Pancreas (tissue), 10 donors: ENCODE measurements at regions not wholly inside any gene's neighbourhood (a gene's known extent, or its start where the extent isn't known, plus 50 kb on each side); places are given as distances from the start of the nearest gene placed in this dataset.

Source experiments
- ATAC-seq, 4 donors: fragments of 200-7000 bp; cut with Tn5 transposase; one replicate each; pipeline versions ENCODE4 v1.8.0 to v1.9.1; 2020; ENCODE audit warnings: mild to moderate bottlenecking in 4 of 4, moderate library complexity in 4 of 4
- DNase-seq, 6 donors: peaks; one replicate each; pipeline ENCODE4 v3.0.0-alpha.2; 2020
- FAIRE-seq: peaks from 2 replicates; lab custom pipeline; 2012; peaks lifted over from hg19 to GRCh38; lab: Jason Lieb, UNC
- H3K27ac ChIP-seq, 4 donors: fragments of 200-600 bp; sonication (generic); 1 replicate in 3 of 4; 2 replicates in 1 of 4; pipeline versions ENCODE4 v1.5.0 to v1.8.0; 2020
- H3K27me3 ChIP-seq, 4 donors: fragments of 200-600 bp; one replicate each; pipeline ENCODE4 v1.8.0; 2021
- H3K36me3 ChIP-seq, 3 donors: fragments of 200-600 bp; sonication (generic) in 1 of 3; one replicate each; pipeline versions ENCODE4 v1.5.0 to v1.8.0; 2020 to 2021
- H3K4me1 ChIP-seq, 3 donors: fragments of 200-600 bp; one replicate each; pipeline ENCODE4 v1.8.0; 2021
- H3K4me3 ChIP-seq, 4 donors: fragments of 200-600 bp; sonication (generic) in 2 of 4; one replicate each; pipeline versions ENCODE4 v1.5.0 to v1.8.0; 2020 to 2021
- H3K9me3 ChIP-seq, 4 donors: fragments of 200-600 bp; one replicate each; pipeline ENCODE4 v1.8.0; 2021
- CTCF ChIP-seq, 4 donors: fragments of 200-600 bp; sonication (generic) in 3 of 4; IDR thresholded peaks; one replicate each; pipeline versions ENCODE4 v1.5.0 to v1.8.0; 2021; ENCODE audit warnings: antibody characterized with exemption in 4 of 4
- WGBS, 2 donors: extraction: QIAGEN DNeasy Blood & Tissue Kit; methylation state at CpG; one replicate each; pipeline ENCODE4 v1.1.7; 2013; 5-methylcytosine and 5-hydroxymethylcytosine counted together
- intact Hi-C, 3 donors: fragments of 100-400 bp; cut with DNase I; formaldehyde crosslinking; loops; one replicate each; pipeline versions ENCODE4 v1.11.1 to v1.14.2; 2022
- donor health status: healthy with polysubstance abuse.
- donor health status: DM: no; HTN: no; CAD: no; lungs with moderate emphysema.
- donor health status: DM: no; HTN: no; CAD: no.
- donor health status: control.
- donor health status: control.
- donor health status: Bipolar disorder and iron deficiency.
- donor health status: DM: yes; HTN: yes; CAD: no.
- donor health status: DM: no; HTN: no; CAD: no.
- donor health status: DM: no; HTN: no; CAD: no.
- donor health status: DM: yes; HTN: yes; CAD: no.

- H3K27ac ChIP-seq, result no peak overlapping the region
- no peak for FAIRE-seq
- intact Hi-C loops, result no loop called here
- H3K4me3 ChIP-seq, result no peak overlapping the region
- H3K27me3 ChIP-seq, result no peaks in the 10 kb centered on the region
- TF ChIP-seq CTCF (IDR thresholded peaks at IDR 0.05), result no peak
- DNase-seq, result no peak
- no peak for ATAC-seq
- no peaks in the 10 kb centered on the region for H3K9me3 ChIP-seq
- H3K4me1 ChIP-seq, result no peaks in the 10 kb centered on the region
- no peaks in the 10 kb centered on the region for H3K36me3 ChIP-seq
- WGBS, 2 donors, result 36 to 42% methylated on average over 4 of the region's 4 CpGs
Measured at GRCh38 chr13:69213396-69213795, 894.2 kb upstream of the ATXN8OS start.

- intact Hi-C loops, result no loop called here
Measured at GRCh38 chr13:69204620-69205019, 903.0 kb upstream of the ATXN8OS start.

GRCh38 chr13:69202996-69203395 is 904.6 kb upstream of the ATXN8OS start:
- no peaks in the 10 kb centered on the region for H3K9me3 ChIP-seq
- ATAC-seq (no peak), DNase-seq (no peak), FAIRE-seq (no peak)
- no peaks in the 10 kb centered on the region for H3K27me3 ChIP-seq
- WGBS, 2 donors, result 62 to 85% methylated on average over 1 of the region's 1 CpG
- H3K27ac ChIP-seq, result no peak overlapping the region
- no peak for TF ChIP-seq CTCF (IDR thresholded peaks at IDR 0.05)
- H3K4me3 ChIP-seq, result no peak overlapping the region
- intact Hi-C loops, result no loop called here
- no peaks in the 10 kb centered on the region for H3K4me1 ChIP-seq
- no peaks in the 10 kb centered on the region for H3K36me3 ChIP-seq

More at GRCh38 chr13:69204620-69205019, 903.0 kb upstream of the ATXN8OS start:
- WGBS, 2 donors, result 76 to 89% methylated on average over 2 of the region's 2 CpGs
- Histone ChIP-seq H3K27me3 (no peaks in the 10 kb centered on the region), H3K9me3 (no peaks in the 10 kb centered on the region), H3K4me3 (no peak overlapping the region), H3K4me1 (no peaks in the 10 kb centered on the region), H3K27ac (no peak overlapping the region), H3K36me3 (no peaks in the 10 kb centered on the region)
- no peak for TF ChIP-seq CTCF (IDR thresholded peaks at IDR 0.05)
- ATAC-seq (no peak), FAIRE-seq (no peak), DNase-seq (no peak)

- no peak for TF ChIP-seq CTCF (IDR thresholded peaks at IDR 0.05)
- Histone ChIP-seq H3K36me3 (no peaks in the 10 kb centered on the region), H3K4me3 (no peak overlapping the region), H3K27ac (no peak overlapping the region), H3K4me1 (no peaks in the 10 kb centered on the region), H3K9me3 (no peaks in the 10 kb centered on the region), H3K27me3 (no peaks in the 10 kb centered on the region)
- WGBS, 2 donors, result 18% methylated on average over 5 of the region's 5 CpGs
- intact Hi-C loops, result no loop called here
- no peak for DNase-seq
- no peak for ATAC-seq
- FAIRE-seq, result no peak
Measured at GRCh38 chr13:69199664-69200063, 908.0 kb upstream of the ATXN8OS start.

GRCh38 chr13:69198706-69199105 is 908.9 kb upstream of the ATXN8OS start:
- 63 to 84% methylated on average over 2 of the region's 2 CpGs for WGBS, 2 donors
- intact Hi-C loops, result no loop called here
- no peak for TF ChIP-seq CTCF (IDR thresholded peaks at IDR 0.05)

More at GRCh38 chr13:69198706-69199105, 908.9 kb upstream of the ATXN8OS start:
- H3K9me3 ChIP-seq, result no peaks in the 10 kb centered on the region
- no peak overlapping the region for H3K4me3 ChIP-seq
- FAIRE-seq, result no peak
- no peak for DNase-seq
- H3K27ac ChIP-seq, result no peak overlapping the region
- no peaks in the 10 kb centered on the region for H3K36me3 ChIP-seq
- H3K27me3 ChIP-seq, result no peaks in the 10 kb centered on the region
- ATAC-seq, result no peak
- H3K4me1 ChIP-seq, result no peaks in the 10 kb centered on the region
